ENCODE measurements at regions not wholly inside any gene's neighbourhood (a gene's known extent, or its start where the extent isn't known, plus 50 kb on each side); places are given as distances from the start of the nearest gene placed in this dataset.

GRCh38 chr22:48185071-48186055 is 1422.9 kb downstream of the TBC1D22A start:
- TF ChIP-seq ZNF30 (CRISPR knock-in tag; IDR thresholded peaks at IDR 0.05) (no peak), JUND (CRISPR knock-in tag; IDR thresholded peaks at IDR 0.05) (no peak), POLR2AphosphoS5 (IDR thresholded peaks at IDR 0.05; ENCODE audit: low read depth, low read length) (no peak), POLR2A (IDR thresholded peaks at IDR 0.05; ENCODE audit: insufficient read depth in 1 of 2, low read depth in 2 of 2, low read length in 2 of 2) (no peak), ESRRA (CRISPR knock-in tag; IDR thresholded peaks at IDR 0.05; ENCODE audit: low read depth) (no peak), ZSCAN31 (CRISPR knock-in tag; IDR thresholded peaks at IDR 0.05; ENCODE audit: low read depth) (no peak), TAF1 (CRISPR knock-in tag; IDR thresholded peaks at IDR 0.05) (no peak), HNF4A (CRISPR knock-in tag; IDR thresholded peaks at IDR 0.05) (no peak), ZMYM2 (CRISPR knock-in tag; IDR thresholded peaks at IDR 0.05) (no peak), EZH2 (conservative IDR thresholded peaks at IDR 0.05; ENCODE audit: low read depth, low read length) (no peak), ETS1 (CRISPR knock-in tag; IDR thresholded peaks at IDR 0.05) (no peak)
- TF ChIP-seq, protein P1, sequence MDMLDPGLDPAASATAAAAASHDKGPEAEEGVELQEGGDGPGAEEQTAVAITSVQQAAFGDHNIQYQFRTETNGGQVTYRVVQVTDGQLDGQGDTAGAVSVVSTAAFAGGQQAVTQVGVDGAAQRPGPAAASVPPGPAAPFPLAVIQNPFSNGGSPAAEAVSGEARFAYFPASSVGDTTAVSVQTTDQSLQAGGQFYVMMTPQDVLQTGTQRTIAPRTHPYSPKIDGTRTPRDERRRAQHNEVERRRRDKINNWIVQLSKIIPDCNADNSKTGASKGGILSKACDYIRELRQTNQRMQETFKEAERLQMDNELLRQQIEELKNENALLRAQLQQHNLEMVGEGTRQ (IDR thresholded peaks at IDR 0.05; ENCODE audit: low read depth, low read length): no peak
- TF ChIP-seq, protein P1 (CRISPR knock-in tag; IDR thresholded peaks at IDR 0.05; ENCODE audit: borderline replicate concordance): no peak

All from HepG2 (cell line).